HCEC 1CT (cell line): ENCODE measurements at regions not wholly inside any gene's neighbourhood (a gene's known extent, or its start where the extent isn't known, plus 50 kb on each side); places are given as distances from the start of the nearest gene placed in this dataset.
A peak's percentile ranks its signal among the peaks of the same experiment; 100 is the strongest.

Experiments
- DNase-seq: peaks from one replicate; pipeline ENCODE4 v3.0.0-alpha.2; 2017

GRCh38 chr18:51878724-51879123 lies 461.3 kb upstream of the DCC start:
- DNase-seq, result no peak

GRCh38 chr18:51879329-51879728 lies 460.7 kb upstream of the DCC start:
- DNase-seq, result no peak

- DNase-seq, result no peak
These were observed 458.6 kb upstream of the DCC start for GRCh38 chr18:51881394-51881793.

GRCh38 chr18:51884039-51884438 lies 456.0 kb upstream of the DCC start:
- DNase-seq, result no peak

- DNase-seq, result peak; percentile 6
These were observed 449.2 kb upstream of the DCC start for GRCh38 chr18:51890762-51891161.

- DNase-seq, result no peak
These were observed 448.1 kb upstream of the DCC start for GRCh38 chr18:51891876-51892275.

- no peak for DNase-seq
These were observed 442.1 kb upstream of the DCC start for GRCh38 chr18:51897884-51898283.

GRCh38 chr18:51907687-51908597 lies 432.1 kb upstream of the DCC start:
- no peak for DNase-seq

GRCh38 chr18:51908598-51908944 lies 431.4 kb upstream of the DCC start:
- no peak for DNase-seq

GRCh38 chr18:51911584-51911983 lies 428.4 kb upstream of the DCC start:
- DNase-seq, result no peak

- DNase-seq, result no peak
These were observed 427.6 kb upstream of the DCC start for GRCh38 chr18:51912381-51912780.

GRCh38 chr18:51915176-51915575 lies 424.8 kb upstream of the DCC start:
- no peak for DNase-seq

- DNase-seq, result no peak
These were observed 418.1 kb upstream of the DCC start for GRCh38 chr18:51921862-51922261.

- no peak for DNase-seq
These were observed 406.1 kb upstream of the DCC start for GRCh38 chr18:51933903-51934302.

GRCh38 chr18:51936115-51936514 lies 403.9 kb upstream of the DCC start:
- no peak for DNase-seq

- DNase-seq, result no peak
These were observed 398.0 kb upstream of the DCC start for GRCh38 chr18:51941999-51942398.

GRCh38 chr18:51943281-51943680 lies 396.7 kb upstream of the DCC start:
- no peak for DNase-seq

- no peak for DNase-seq
These were observed 393.1 kb upstream of the DCC start for GRCh38 chr18:51946946-51947345.

- DNase-seq, result no peak
These were observed 387.2 kb upstream of the DCC start for GRCh38 chr18:51952844-51953243.

- no peak for DNase-seq
These were observed 386.5 kb upstream of the DCC start for GRCh38 chr18:51953521-51953920.

- DNase-seq, result no peak
These were observed 384.9 kb upstream of the DCC start for GRCh38 chr18:51955136-51955535.

- DNase-seq, result no peak
These were observed 383.0 kb upstream of the DCC start for GRCh38 chr18:51957001-51957400.

GRCh38 chr18:51980101-51980500 lies 359.9 kb upstream of the DCC start:
- no peak for DNase-seq

- no peak for DNase-seq
These were observed 351.7 kb upstream of the DCC start for GRCh38 chr18:51988277-51988676.

- no peak for DNase-seq
These were observed 342.9 kb upstream of the DCC start for GRCh38 chr18:51997129-51997528.
